ENCODE measurements at regions not wholly inside any gene's neighbourhood (a gene's known extent, or its start where the extent isn't known, plus 50 kb on each side); places are given as distances from the start of the nearest gene placed in this dataset.
A peak's percentile ranks its signal among the peaks of the same experiment; 100 is the strongest.

DNA sequence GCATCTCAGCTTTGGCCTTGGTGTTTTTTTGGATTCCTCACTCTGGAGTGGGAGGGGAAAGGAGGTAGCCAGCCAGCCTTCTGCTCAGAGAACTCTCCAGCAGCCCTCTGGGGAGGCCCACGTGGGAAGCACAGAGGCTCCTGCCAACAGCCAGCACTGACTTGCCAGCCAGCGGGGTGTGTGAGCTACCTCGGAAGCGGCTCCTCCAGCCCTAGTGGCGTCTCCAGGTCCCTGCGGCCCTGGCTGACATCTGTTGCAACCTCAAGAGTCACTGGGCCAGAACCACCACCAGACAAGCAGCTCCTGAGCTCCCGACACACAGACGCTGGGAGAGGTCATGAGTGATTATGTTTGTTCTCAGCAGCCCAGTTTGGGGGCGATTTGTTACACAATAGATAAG, 180.2 kb upstream of the FZD8 start:
- Histone ChIP-seq H3K9ac (ENCODE audit: low read length) (no peak overlapping the region), H4K20me1 (ENCODE audit: control insufficient read depth, insufficient read depth, low read length, poor library complexity, severe bottlenecking) (no peaks in the 10 kb centered on the region), H3K4me2 (replicated peaks; ENCODE audit: low read depth, low read length, poor library complexity, severe bottlenecking) (no peak overlapping the region), H3K4me3 (ENCODE audit: control extremely low read depth in 1 of 5, extremely low read depth in 1 of 5, insufficient read depth in 1 of 5, low read depth in 2 of 5, low read length in 4 of 5) (no peak overlapping the region), H3K4me1 (ENCODE audit: control insufficient read depth in 2 of 2, insufficient read depth in 2 of 2, low read length in 2 of 2) (no peaks in the 10 kb centered on the region), H3K27ac (ENCODE audit: low read length in 2 of 2) (no peak overlapping the region), H2AFZ (ENCODE audit: insufficient read depth, low read depth, low read length, poor library complexity, severe bottlenecking) (no peak overlapping the region), H3K36me3 (replicated peaks in 1 of 2; ENCODE audit: control extremely low read depth in 1 of 2, control insufficient read depth in 1 of 2, extremely low read depth in 1 of 2, insufficient read depth in 2 of 2, low read length in 1 of 2) (no peaks in the 10 kb centered on the region), H3K9me3 (ENCODE audit: control extremely low read depth in 1 of 3, control insufficient read depth in 2 of 3, insufficient read depth in 1 of 3, low read length in 2 of 3) (peaks cover 0 to 6% (median 0%) of the 10 kb centered on the region in 3 donors), H3K79me2 (ENCODE audit: control insufficient read depth, insufficient read depth, low read length) (no peaks in the 10 kb centered on the region), H3K27me3 (replicated peaks in 1 of 4; ENCODE audit: control extremely low read depth in 1 of 4, control insufficient read depth in 3 of 4, insufficient read depth in 4 of 4, low read length in 3 of 4) (no peaks in the 10 kb centered on the region)
- intact Hi-C loops (cut with micrococcal nuclease): no loop called here
- H3K4me1 Mint-ChIP-seq: no peaks in the 10 kb centered on the region
- CTCF ChIA-PET: no interaction called here
- H3K9me3 Mint-ChIP-seq (ENCODE audit: insufficient read depth): no peaks in the 10 kb centered on the region
- TF ChIP-seq, protein P1, sequence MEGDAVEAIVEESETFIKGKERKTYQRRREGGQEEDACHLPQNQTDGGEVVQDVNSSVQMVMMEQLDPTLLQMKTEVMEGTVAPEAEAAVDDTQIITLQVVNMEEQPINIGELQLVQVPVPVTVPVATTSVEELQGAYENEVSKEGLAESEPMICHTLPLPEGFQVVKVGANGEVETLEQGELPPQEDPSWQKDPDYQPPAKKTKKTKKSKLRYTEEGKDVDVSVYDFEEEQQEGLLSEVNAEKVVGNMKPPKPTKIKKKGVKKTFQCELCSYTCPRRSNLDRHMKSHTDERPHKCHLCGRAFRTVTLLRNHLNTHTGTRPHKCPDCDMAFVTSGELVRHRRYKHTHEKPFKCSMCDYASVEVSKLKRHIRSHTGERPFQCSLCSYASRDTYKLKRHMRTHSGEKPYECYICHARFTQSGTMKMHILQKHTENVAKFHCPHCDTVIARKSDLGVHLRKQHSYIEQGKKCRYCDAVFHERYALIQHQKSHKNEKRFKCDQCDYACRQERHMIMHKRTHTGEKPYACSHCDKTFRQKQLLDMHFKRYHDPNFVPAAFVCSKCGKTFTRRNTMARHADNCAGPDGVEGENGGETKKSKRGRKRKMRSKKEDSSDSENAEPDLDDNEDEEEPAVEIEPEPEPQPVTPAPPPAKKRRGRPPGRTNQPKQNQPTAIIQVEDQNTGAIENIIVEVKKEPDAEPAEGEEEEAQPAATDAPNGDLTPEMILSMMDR (IDR thresholded peaks at IDR 0.05): no peak
- no peak for TF ChIP-seq EZH2 (IDR thresholded peaks at IDR 0.05; ENCODE audit: borderline replicate concordance, insufficient read depth, low read depth, low read length, poor library complexity, severe bottlenecking)
- no peak overlapping the region for H3K4me3 Mint-ChIP-seq
- POLR2A ChIA-PET: no interaction called here
- H3K27ac Mint-ChIP-seq: no peak overlapping the region
- DNase-seq (no peak), ATAC-seq (ENCODE audit: low read depth) (no peak)
- H3K27me3 Mint-ChIP-seq: no peaks in the 10 kb centered on the region
- WGBS (ENCODE audit: insufficient coverage): 81% methylated on average over 6 of the region's 9 CpGs

DNA sequence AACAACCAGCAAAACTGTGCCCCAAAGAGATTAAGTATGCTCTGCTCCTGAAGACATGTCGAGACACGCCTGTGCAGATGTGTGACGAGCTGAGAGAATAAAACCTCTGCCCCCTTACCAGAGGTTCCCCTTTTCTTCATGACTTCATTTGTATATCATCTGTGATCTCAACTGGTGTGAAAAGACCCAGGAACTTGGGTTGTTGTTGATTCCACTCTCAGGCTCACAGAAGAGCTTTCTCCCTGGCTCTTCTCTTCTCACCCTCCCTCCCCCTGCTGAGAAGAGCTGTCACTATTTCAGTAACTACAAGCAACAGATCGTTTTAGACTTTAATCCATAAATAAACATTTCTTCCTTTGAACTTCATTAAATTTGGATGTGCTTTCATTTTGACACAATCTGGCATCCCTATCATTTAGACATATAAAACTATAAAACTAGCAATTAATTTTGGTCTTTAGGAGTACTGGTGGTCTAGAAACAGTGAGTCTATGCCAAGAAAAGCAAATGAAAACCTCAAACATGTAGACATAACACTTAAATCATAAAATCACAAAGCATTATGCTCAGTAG, 179.3 kb upstream of the FZD8 start:
- no peak for TF ChIP-seq EZH2 (IDR thresholded peaks at IDR 0.05; ENCODE audit: borderline replicate concordance, insufficient read depth, low read depth, low read length, poor library complexity, severe bottlenecking)
- TF ChIP-seq, protein P1 (IDR thresholded peaks at IDR 0.05): no peak
- Mint-ChIP-seq H3K4me1 (no peaks in the 10 kb centered on the region), H3K4me3 (no peak overlapping the region), H3K27me3 (no peaks in the 10 kb centered on the region), H3K9me3 (ENCODE audit: insufficient read depth) (no peaks in the 10 kb centered on the region), H3K27ac (no peak overlapping the region)
- H3K4me2 ChIP-seq (replicated peaks; ENCODE audit: low read depth, low read length, poor library complexity, severe bottlenecking): no peak overlapping the region
- H3K4me1 ChIP-seq (ENCODE audit: control insufficient read depth in 2 of 2, insufficient read depth in 2 of 2, low read length in 2 of 2): no peaks in the 10 kb centered on the region
- no peaks in the 10 kb centered on the region for H4K20me1 ChIP-seq (ENCODE audit: control insufficient read depth, insufficient read depth, low read length, poor library complexity, severe bottlenecking)
- H2AFZ ChIP-seq (ENCODE audit: insufficient read depth, low read depth, low read length, poor library complexity, severe bottlenecking): no peak overlapping the region
- intact Hi-C loops (cut with micrococcal nuclease): no loop called here
- no peaks in the 10 kb centered on the region for H3K36me3 ChIP-seq (replicated peaks in 1 of 2; ENCODE audit: control extremely low read depth in 1 of 2, control insufficient read depth in 1 of 2, extremely low read depth in 1 of 2, insufficient read depth in 2 of 2, low read length in 1 of 2)
- ATAC-seq (ENCODE audit: low read depth): no peak
- no peak overlapping the region for H3K4me3 ChIP-seq (ENCODE audit: control extremely low read depth in 1 of 5, extremely low read depth in 1 of 5, insufficient read depth in 1 of 5, low read depth in 2 of 5, low read length in 4 of 5)
- WGBS (ENCODE audit: insufficient coverage): 61% methylated on average over 4 of the region's 4 CpGs
- H3K27me3 ChIP-seq (replicated peaks in 1 of 4; ENCODE audit: control extremely low read depth in 1 of 4, control insufficient read depth in 3 of 4, insufficient read depth in 4 of 4, low read length in 3 of 4): no peaks in the 10 kb centered on the region
- CTCF ChIA-PET: no interaction called here
- peaks cover 0 to 4% (median 0%) of the 10 kb centered on the region in 3 donors for H3K9me3 ChIP-seq (ENCODE audit: control extremely low read depth in 1 of 3, control insufficient read depth in 2 of 3, insufficient read depth in 1 of 3, low read length in 2 of 3)
- no peak overlapping the region for H3K27ac ChIP-seq (ENCODE audit: low read length in 2 of 2)
- H3K79me2 ChIP-seq (ENCODE audit: control insufficient read depth, insufficient read depth, low read length): no peaks in the 10 kb centered on the region
- peak; percentile 4 for DNase-seq
- POLR2A ChIA-PET: no interaction called here
- H3K9ac ChIP-seq (ENCODE audit: low read length): no peak overlapping the region

All from B cell (primary cell).